ENCODE measurements at regions not wholly inside any gene's neighbourhood (a gene's known extent, or its start where the extent isn't known, plus 50 kb on each side); places are given as distances from the start of the nearest gene placed in this dataset.
A peak's percentile ranks its signal among the peaks of the same experiment; 100 is the strongest.

DNA sequence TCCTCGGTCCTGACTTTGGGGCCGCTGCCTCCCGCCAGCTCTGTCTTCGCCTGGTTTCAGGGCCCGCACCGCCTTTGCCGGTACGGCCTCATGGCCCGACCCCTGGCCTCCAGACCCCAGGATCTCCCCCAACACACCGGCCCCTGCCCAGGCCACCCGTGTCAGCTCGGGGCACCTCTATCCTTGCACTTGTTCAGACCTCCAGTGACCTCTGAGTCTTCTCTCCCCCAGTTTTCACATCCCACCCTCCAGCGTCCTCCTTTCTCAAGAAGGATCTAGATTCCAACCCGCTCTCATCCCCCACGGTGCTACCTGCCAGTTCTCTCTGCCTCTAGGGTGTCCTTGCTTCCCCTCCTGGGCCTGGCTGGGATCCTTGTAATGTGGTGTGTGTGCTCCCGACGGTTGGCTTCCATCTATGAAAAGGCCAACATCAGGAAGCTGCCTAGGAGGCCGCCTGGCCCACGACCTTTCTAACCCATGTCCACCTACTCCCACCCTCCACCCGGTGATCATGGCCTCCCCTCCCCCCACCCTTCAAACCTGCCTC lies 61.1 kb downstream of the SPATA31C2 start:
- no peak for DNase-seq

DNA sequence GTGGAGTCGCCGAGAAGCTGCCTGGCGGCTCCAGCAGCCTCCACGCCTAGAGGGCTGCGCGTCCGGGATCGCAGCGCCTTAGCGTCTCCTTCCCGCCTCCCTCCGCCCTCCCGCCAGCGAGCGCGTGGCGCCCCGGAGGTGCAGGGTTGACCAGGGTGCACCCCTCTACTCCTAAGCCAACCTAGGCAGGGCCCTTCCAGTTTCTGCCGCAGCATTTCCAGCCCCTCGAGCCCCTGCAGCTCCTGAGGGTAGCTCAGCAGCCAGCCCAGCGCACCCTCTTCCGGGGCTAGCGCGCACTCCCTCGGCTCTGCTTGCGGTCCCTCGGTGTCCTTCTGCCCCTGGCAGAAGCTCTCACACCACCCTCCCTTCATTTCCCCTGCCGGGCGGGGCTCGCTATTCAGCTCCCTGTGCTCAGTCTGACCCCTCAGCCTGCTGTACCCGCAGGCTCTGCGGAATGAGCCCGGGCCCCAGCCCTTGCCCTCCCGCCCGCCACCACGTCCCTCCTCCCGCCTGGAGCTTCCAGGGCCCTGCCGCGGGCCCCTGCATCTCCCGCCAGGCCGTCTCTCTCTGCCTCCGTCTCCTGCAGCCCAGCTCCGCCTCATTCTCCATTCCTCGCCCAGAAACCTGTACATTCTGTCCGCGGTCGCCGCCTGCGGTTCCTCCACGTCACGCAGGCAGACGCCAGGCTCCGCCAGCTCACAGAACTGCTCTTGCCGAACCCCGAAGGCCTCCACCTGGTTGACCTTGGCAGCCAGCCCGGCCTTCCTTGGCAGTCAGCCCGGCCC lies 61.8 kb downstream of the SPATA31C2 start:
- DNase-seq: peak; percentile 9 to 12

- no peak for DNase-seq
Observed at GRCh38 chr9:88075966-88076285, 62.3 kb downstream of the SPATA31C2 start.

DNA sequence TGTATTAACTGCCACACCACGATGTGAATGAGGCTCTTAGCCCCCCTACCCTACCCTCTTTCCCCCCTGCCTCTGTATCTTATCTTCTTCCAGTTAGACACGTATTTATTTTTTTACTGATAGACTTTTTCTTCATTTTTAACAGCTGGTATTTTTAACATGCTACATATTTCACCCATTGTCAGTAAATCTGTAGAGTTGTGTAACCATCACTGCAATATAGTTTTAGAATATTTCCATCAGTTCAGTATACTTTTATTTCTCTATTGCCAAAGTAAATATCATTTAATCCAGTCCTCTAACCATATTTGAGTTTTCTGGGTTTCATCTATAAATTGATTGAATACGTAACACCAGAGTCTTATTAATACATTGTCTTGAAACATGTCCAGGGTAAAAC lies 62.8 kb downstream of the SPATA31C2 start:
- no peak for DNase-seq

- DNase-seq: no peak
Observed at GRCh38 chr9:88074931-88075330, 63.3 kb downstream of the SPATA31C2 start.

GRCh38 chr9:88072831-88073375 lies 65.4 kb downstream of the SPATA31C2 start:
- DNase-seq: no peak

DNA sequence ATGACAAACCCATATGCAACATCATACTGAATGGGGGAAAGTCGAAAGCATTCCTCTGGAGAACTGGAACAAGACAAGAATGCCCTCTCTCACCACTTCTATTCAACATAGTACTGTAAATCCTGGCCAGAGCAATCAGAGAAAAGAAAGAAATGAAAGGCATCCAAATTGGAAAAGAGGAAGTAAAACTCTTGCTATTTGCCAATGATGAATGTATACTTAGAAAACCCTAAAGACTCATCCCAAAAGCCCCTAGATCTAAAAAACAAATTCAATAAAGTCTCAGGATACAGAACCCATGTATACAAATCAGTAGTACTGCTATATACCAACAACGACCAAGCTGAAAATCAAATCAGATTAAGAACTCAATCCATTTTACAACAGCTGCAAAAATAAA lies 66.9 kb downstream of the SPATA31C2 start:
- DNase-seq: no peak

DNA sequence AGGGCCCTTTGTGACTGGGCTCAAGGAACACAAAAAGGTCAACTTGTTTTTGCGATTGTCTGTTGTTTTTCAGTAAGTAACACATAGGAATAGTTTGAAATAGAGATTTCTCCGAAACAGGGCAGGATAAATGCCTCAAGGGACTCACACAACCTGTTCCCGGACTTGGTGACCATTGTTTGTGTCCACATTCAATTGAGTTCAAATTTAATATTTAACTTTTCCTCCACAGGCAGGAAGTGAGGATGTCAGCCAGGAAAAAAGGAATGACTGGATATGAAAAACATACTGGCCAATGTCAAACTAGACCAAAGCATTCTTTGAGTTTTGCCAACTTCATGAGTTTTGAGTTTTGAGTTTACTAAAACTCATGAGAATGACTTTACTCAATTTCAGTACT lies 72.7 kb downstream of the SPATA31C2 start:
- no peak for DNase-seq

- no peak for DNase-seq
Observed at GRCh38 chr9:88064554-88064953, 73.7 kb downstream of the SPATA31C2 start.

- DNase-seq: no peak
Observed at GRCh38 chr9:88060746-88061145, 77.5 kb downstream of the SPATA31C2 start.

GRCh38 chr9:88059469-88059868 lies 78.8 kb downstream of the SPATA31C2 start:
- DNase-seq: no peak

DNA sequence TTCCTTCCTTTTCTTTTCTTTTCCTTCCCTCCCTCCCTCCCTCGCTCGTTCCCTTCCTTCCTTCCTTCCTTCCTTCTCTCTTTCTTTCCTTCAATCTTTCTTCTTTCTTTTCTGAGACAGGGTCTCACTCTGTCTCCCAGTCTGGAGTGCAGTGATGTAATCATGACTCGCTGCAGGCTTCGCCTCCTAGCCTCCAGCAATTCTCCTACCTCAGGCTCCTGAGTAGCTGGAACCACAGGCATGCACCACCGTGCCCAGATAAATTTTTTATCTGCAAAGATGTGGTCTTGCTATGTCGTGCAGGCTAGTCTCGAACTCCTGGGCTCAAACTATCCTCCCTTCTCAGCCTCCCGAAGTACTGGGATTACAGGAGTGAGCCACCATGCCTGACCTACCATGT lies 81.4 kb downstream of the SPATA31C2 start:
- no peak for DNase-seq

- DNase-seq: no peak
Observed at GRCh38 chr9:88053856-88054501, 79.6 kb upstream of the CDK20 start.

GRCh38 chr9:88052321-88052965 lies 78.1 kb upstream of the CDK20 start:
- DNase-seq: no peak

GRCh38 chr9:88051138-88051537 lies 76.8 kb upstream of the CDK20 start:
- no peak for DNase-seq

DNA sequence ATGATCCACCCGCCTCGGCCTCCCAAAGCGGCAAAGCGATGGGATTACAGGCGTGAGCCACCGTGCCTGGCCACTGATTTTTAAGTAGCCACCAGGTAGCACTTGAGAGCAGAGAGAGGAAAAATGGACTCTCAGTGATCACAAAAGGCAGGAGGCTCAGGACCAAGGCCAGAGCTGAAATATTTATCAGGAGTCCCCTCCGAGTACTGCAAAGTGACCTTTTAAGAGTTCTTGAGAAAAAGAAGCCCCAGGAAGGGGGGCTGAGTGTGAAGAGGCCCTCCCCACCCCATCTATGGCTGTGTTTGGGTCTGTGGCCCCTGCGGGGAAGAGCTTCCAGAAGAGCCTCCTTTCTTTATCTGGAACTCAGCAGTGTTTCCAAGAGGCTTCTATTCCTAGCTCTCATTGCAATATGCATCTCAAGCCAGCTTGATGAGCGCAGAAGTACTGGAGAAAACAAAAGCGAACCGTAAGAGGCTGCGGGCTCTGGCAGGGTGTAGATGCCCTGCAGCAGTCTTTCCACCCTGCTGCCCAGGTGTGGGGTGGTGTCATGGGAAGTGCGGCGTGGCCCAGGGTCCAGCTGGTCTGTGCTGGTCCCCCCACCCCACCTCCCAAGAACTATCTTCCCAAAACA lies 75.5 kb upstream of the CDK20 start:
- DNase-seq: no peak

DNA sequence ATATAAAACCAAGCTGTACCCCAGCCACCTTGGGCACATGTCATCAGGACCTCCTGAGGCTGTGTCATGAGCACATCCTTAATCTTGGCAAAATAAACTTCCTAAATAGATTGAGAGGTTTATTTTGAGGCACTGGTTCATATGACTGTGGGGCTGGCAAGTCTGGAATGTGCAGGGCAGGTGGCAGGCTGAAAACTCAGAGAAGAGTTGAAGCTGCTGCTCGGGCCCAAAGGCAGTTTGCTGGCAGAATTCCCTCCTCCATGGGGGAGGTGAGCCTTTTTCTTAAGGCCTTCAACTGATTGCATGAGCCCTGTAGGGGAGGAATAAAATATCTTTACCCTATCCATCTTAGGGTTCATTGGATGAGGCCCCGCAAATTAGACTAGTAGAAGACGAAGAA lies 72.2 kb upstream of the CDK20 start:
- DNase-seq: no peak

GRCh38 chr9:88045686-88046085 lies 71.4 kb upstream of the CDK20 start:
- DNase-seq: no peak

DNA sequence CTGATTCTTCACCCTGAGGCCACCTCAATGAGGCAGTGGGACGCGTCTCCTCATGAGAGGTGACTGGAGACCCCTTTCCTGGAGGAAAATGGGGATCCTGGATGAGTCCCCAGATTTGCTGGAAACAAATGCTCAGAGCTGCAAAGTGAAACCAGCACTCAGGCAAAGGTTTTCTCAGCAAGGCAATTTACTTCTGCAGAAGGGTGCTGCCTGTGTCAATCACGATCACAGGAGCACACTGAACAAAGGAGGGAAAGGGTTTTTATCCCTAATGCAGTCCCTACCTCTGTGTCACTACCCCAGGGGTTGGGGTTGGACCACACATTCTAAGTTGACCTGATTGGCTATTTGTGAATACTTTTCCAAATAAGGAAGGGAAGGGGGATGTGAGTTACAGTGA lies 69.9 kb upstream of the CDK20 start:
- no peak for DNase-seq

DNA sequence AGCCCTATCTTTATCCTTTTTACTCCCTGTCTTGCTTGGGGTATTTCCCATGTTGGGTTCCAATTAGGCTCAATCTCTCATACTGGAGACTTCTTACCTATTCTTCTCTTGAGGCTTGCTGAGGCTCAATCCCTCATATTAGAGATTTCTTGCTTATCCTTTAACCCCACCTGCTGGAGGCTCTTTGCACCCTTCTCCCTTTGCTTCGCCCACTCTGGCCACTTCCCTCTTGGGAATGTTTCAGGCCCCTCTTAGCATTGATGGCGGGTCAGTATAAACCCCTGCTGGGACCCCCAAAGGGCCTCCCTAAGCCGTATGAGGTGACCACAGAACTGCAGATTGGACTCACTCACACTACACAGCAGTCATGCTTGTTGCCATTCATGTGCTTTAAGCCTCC lies 69.3 kb upstream of the CDK20 start:
- no peak for DNase-seq

DNA sequence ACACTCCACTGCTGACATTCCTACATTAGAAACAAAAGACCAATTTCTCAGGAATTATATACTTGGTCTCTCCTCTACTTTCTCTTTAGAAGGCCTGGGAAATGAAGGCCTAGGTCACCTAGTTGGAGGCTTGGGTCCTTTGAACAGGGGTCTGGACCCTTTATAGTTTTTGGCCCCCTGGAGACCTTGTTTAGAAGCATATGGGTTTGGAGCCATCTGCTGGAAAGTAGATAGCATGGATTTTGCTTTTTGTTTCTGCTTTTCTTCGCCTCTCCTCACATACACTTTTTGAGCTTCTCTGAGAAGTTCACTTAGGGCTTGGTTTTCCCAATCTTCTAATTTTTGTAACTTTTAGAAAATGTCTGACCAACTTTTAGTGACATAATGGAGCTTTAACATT lies 67.1 kb upstream of the CDK20 start:
- DNase-seq: no peak

DNA sequence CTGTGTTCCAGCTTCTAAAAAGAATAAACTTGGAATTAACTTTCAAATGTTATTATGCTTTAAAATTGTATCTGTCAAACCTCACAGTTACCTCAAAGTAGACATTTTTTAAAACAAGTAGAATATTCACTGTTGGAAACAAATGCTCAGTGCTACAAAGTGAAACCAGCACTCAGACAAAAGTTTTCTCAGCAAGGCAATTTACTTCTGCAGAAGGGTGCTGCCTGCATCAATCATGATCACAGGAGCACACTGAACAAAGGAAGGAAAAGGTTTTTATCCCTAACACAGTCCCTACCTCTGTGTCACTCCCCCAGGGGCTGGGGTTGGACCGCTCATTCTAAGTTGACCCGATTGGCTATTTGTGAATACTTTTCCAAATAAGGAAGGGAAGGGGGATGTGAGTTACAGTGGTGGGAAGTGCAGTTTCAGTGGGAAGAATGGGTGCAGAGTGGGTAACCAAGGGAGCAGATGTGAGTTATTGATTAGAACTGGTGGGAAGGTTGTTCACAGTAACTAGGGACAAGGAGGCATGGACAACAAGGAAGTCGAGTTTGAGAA lies 63.0 kb upstream of the CDK20 start:
- DNase-seq: no peak

GRCh38 chr9:88034964-88035363 lies 60.6 kb upstream of the CDK20 start:
- no peak for DNase-seq
